ENCODE measurements at regions not wholly inside any gene's neighbourhood (a gene's known extent, or its start where the extent isn't known, plus 50 kb on each side); places are given as distances from the start of the nearest gene placed in this dataset.

GRCh38 chr5:93654676-93655075 is 71.7 kb downstream of the NR2F1 start:
- Histone ChIP-seq H3K27me3 (ENCODE audit: control insufficient read depth, insufficient read depth, low read length) (no peaks in the 10 kb centered on the region), H3K9me3 (ENCODE audit: control insufficient read depth, low read depth, low read length) (no peaks in the 10 kb centered on the region), H3K27ac (ENCODE audit: low read length) (no peak overlapping the region), H3K36me3 (ENCODE audit: control insufficient read depth, low read depth, low read length) (no peaks in the 10 kb centered on the region), H3K4me3 (ENCODE audit: low read length) (no peak overlapping the region), H3K4me1 (ENCODE audit: control insufficient read depth, low read depth, low read length) (no peaks in the 10 kb centered on the region), H3K9ac (ENCODE audit: low read length) (no peak overlapping the region)

- no peak overlapping the region for H3K4me3 ChIP-seq (ENCODE audit: low read length)
- no peaks in the 10 kb centered on the region for H3K4me1 ChIP-seq (ENCODE audit: control insufficient read depth, low read depth, low read length)
- no peaks in the 10 kb centered on the region for H3K9me3 ChIP-seq (ENCODE audit: control insufficient read depth, low read depth, low read length)
- H3K36me3 ChIP-seq (ENCODE audit: control insufficient read depth, low read depth, low read length): no peaks in the 10 kb centered on the region
- H3K27ac ChIP-seq (ENCODE audit: low read length): no peak overlapping the region
- H3K27me3 ChIP-seq (ENCODE audit: control insufficient read depth, insufficient read depth, low read length): no peaks in the 10 kb centered on the region
- no peak overlapping the region for H3K9ac ChIP-seq (ENCODE audit: low read length)
These were observed 70.7 kb downstream of the NR2F1 start for GRCh38 chr5:93653716-93654115.

GRCh38 chr5:93649234-93649900 is 66.3 kb downstream of the NR2F1 start:
- Histone ChIP-seq H3K9me3 (ENCODE audit: control insufficient read depth, low read depth, low read length) (no peaks in the 10 kb centered on the region), H3K9ac (ENCODE audit: low read length) (no peak overlapping the region), H3K36me3 (ENCODE audit: control insufficient read depth, low read depth, low read length) (no peaks in the 10 kb centered on the region), H3K27me3 (ENCODE audit: control insufficient read depth, insufficient read depth, low read length) (no peaks in the 10 kb centered on the region), H3K4me1 (ENCODE audit: control insufficient read depth, low read depth, low read length) (no peaks in the 10 kb centered on the region), H3K4me3 (ENCODE audit: low read length) (no peak overlapping the region), H3K27ac (ENCODE audit: low read length) (no peak overlapping the region)

- H3K4me3 ChIP-seq (ENCODE audit: low read length): no peak overlapping the region
- H3K27ac ChIP-seq (ENCODE audit: low read length): no peak overlapping the region
- H3K9ac ChIP-seq (ENCODE audit: low read length): no peak overlapping the region
- no peaks in the 10 kb centered on the region for H3K9me3 ChIP-seq (ENCODE audit: control insufficient read depth, low read depth, low read length)
- no peaks in the 10 kb centered on the region for H3K27me3 ChIP-seq (ENCODE audit: control insufficient read depth, insufficient read depth, low read length)
- H3K36me3 ChIP-seq (ENCODE audit: control insufficient read depth, low read depth, low read length): no peaks in the 10 kb centered on the region
- H3K4me1 ChIP-seq (ENCODE audit: control insufficient read depth, low read depth, low read length): no peaks in the 10 kb centered on the region
These were observed 61.7 kb downstream of the NR2F1 start for GRCh38 chr5:93644760-93645159.

All from iPS-18a (cell line).